Panc1 (cell line): ENCODE measurements at regions not wholly inside any gene's neighbourhood (a gene's known extent, or its start where the extent isn't known, plus 50 kb on each side); places are given as distances from the start of the nearest gene placed in this dataset.

Source experiments
- CTCF ChIP-seq: fragments of 450-650 bp; IDR thresholded peaks from 2 replicates; pipeline ENCODE4 v1.5.1; 2017; ENCODE audit warnings: mild to moderate bottlenecking
- POLR2AphosphoS5 ChIP-seq: IDR thresholded peaks from 2 replicates; pipeline ENCODE4 v1.6.1; 2012; ENCODE audit warnings: mild to moderate bottlenecking, low read depth, low read length, moderate library complexity
- SIN3A ChIP-seq: IDR thresholded peaks from 2 replicates; pipeline ENCODE4 v1.6.1; 2012; ENCODE audit warnings: low read depth, mild to moderate bottlenecking, low read length, moderate library complexity, borderline replicate concordance; ENCODE audit not compliant: insufficient read depth
- TF ChIP-seq, protein P1 (sequence below), 2 experiments: IDR thresholded peaks; 2 replicates each; pipeline ENCODE4 v1.6.1; 2011 to 2012; ENCODE audit warnings: low read depth in 2 of 2, control low read depth in 1 of 2, low read length in 1 of 2, mild to moderate bottlenecking in 1 of 2, moderate library complexity in 1 of 2; ENCODE audit not compliant: insufficient read depth in 1 of 2

DNA sequence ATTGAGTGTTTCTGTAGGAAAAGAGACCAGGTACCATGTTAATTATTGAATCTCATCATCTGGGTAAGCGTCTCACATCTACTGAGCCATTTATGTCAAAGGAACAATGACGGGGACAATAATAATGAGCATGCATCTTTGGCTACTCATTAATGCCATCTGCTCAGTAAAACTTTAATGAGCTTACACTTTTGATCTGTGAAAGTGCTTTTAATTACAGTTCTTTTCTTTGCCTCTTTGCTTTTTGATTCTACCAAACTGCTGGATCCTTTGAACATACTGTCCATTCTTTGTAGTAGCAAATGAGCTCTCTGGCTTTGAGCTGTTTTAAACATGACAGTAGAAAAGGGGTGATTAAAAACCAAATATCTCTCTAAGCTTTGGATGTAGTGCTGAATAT, 181.2 kb upstream of the IVNS1ABP start:
- TF ChIP-seq CTCF (no peak), SIN3A (no peak), POLR2AphosphoS5 (no peak)
- TF ChIP-seq, protein P1, sequence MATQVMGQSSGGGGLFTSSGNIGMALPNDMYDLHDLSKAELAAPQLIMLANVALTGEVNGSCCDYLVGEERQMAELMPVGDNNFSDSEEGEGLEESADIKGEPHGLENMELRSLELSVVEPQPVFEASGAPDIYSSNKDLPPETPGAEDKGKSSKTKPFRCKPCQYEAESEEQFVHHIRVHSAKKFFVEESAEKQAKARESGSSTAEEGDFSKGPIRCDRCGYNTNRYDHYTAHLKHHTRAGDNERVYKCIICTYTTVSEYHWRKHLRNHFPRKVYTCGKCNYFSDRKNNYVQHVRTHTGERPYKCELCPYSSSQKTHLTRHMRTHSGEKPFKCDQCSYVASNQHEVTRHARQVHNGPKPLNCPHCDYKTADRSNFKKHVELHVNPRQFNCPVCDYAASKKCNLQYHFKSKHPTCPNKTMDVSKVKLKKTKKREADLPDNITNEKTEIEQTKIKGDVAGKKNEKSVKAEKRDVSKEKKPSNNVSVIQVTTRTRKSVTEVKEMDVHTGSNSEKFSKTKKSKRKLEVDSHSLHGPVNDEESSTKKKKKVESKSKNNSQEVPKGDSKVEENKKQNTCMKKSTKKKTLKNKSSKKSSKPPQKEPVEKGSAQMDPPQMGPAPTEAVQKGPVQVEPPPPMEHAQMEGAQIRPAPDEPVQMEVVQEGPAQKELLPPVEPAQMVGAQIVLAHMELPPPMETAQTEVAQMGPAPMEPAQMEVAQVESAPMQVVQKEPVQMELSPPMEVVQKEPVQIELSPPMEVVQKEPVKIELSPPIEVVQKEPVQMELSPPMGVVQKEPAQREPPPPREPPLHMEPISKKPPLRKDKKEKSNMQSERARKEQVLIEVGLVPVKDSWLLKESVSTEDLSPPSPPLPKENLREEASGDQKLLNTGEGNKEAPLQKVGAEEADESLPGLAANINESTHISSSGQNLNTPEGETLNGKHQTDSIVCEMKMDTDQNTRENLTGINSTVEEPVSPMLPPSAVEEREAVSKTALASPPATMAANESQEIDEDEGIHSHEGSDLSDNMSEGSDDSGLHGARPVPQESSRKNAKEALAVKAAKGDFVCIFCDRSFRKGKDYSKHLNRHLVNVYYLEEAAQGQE (IDR thresholded peaks at IDR 0.05; ENCODE audit: insufficient read depth in 1 of 2, low read depth in 2 of 2, low read length in 1 of 2) = no peak
